NCI-H1105 treated with DMSO at 0.1 percent for 48 hours (cell line): ENCODE measurements at regions not wholly inside any gene's neighbourhood (a gene's known extent, or its start where the extent isn't known, plus 50 kb on each side); places are given as distances from the start of the nearest gene placed in this dataset.
"Not testable (repeated sequence)": the region's sequence is repeated elsewhere in the genome, so short reads cannot be mapped to it uniquely, and the experiment has no call there.

Experiments used
- DNase-seq: peaks from one replicate; lab custom pipeline; 2025; lab: John Stamatoyannopoulos, UW

- no peak for DNase-seq
Observed at GRCh38 chr3:150129166-150129565, 158.5 kb upstream of the PFN2 start.

DNA sequence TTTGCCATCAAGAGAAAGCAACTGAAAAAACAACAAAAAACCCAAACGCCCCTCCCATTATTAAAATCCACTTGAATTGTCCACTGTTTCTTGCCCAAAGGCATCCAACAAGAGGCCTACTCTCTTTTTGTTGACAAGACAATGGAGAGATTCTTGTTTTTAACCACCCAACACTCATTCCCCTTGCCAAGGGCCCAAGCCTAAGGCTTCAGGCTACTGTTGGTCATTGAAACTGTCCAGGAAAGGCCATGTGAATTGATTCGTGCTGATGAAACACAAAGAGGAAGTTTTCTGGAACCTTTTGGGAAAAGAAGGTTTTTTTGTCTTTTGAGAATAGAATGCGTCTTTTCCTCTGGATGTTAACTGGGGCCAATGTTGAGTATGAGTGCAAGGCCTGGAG is 157.4 kb upstream of the PFN2 start:
- DNase-seq, result no peak

GRCh38 chr3:150127011-150127490 is 156.4 kb upstream of the PFN2 start:
- no peak for DNase-seq

DNA sequence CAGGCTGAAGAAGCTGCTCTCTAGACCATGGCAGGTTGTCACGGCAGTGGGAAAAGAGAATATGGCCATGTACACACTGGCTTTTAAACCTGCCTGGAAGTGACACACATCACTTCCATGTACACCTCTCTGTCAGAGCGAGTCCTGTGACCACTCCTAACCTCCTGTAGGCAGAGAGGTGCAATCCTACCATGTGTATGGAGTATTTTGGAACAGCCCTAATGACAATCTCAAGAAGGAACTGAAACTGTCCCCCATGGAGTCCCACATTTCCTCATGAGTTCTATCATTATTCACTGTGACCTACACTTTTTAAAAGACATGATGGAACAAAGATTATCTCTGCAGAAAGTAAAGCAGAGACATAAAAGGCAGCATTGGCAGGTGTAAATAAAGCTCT is 153.4 kb upstream of the PFN2 start:
- no peak for DNase-seq

- DNase-seq, result not testable (repeated sequence)
Observed at GRCh38 chr3:150123249-150123648, 152.6 kb upstream of the PFN2 start.

DNA sequence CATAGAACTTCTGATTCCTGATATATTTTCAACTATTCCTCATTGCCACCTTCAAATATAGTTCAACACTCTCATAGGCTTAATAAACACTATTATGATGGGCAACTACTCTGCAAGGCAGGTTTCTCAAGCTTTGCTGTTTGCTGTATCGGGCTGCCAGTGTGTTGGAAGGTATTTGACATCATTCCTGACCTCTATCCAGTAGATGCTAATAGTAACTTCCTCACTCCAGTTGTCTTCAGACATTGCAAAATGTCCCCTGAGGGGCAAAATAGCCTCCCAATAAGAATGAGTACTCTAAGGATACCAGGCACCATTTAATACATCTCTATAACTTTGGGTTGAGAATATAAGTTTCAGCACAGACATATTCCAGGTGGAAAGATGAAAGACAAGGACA is 147.5 kb upstream of the PFN2 start:
- DNase-seq, result no peak

- DNase-seq, result no peak
Observed at GRCh38 chr3:150117076-150117475, 146.4 kb upstream of the PFN2 start.

DNA sequence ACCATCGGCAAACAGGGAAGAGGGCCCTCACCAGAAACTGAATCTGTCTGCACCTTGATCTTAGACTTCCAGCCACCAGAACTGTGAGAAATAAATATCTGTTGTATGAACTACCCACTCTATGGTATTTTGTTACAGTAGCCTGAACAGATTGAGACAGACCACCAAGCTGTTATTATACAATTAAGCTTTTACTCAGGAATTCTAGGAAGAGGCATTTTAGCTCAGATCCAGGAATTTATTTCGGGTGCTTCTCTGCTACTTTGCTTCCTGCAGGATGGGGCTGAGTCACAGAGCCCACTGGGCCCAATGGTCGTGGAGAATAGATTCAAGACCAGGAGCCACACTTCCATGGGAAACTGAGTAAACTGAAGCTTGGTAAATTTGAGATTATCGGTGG is 145.5 kb upstream of the PFN2 start:
- DNase-seq, result no peak

DNA sequence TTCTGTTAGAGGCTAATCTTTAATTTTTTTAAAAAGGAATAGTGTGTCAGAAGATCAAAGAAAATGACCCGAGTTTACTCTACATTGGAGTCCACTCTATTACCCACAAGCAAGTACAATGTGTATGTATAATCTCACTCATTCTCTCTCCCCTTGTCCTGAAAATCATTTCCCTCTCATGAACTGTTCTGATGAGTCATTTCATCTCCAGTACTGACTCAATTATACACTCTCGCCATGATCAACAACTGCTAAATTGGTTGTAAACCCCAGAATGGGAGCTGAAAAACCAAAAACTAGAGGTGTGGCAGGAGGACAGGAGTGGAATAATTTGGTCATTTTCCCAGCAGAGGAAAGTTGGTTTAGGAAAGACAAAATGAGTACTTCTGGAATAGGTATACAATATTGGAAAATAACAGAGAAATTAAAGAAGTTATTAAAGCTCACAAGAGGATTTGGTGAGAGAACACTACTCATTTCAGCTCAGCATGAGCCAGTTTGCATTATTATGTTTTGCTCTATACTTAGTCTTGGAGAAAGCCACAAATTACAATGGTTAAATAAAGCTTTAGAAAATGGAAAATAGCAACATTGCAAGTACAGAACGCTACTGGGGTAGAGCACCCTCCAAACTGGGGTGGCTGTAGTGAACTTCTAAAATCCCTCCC is 144.3 kb upstream of the PFN2 start:
- no peak for DNase-seq

DNA sequence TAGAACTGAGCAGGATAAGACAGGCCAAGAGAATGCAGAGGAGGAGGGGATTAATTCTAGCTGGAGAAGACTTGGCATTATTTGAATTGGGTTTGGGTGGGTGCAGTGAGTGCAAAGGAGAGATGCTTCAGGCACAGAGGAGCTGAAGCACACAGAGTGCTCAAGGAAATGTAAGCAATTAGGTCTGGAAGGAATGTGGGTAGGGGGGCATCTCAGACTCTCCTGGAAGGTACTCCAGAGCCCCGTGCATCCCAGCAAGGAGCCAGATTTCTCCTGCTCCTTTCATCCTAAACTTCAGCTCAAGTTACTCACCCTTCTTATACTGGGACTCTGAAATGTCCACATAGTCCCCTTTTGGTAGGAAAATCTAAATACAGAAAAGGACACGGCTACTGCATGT is 143.6 kb upstream of the PFN2 start:
- no peak for DNase-seq

DNA sequence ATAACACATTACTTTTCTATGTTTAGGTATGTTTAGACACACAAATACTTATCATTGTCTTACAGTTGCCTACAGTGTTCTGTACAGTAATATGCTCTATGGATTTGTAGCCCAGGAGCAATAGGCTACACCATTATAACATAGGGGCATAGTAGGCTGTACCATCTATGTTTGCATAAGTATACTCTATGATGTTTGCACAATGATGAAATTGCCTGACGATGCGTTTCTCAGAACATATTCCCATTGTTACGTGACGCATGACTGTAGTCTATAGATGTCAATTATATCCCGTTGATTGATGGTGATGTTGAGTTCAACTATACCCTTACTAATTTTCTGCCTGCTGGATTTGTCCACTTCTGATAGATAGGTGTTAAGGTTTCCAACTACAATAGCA is 139.4 kb upstream of the PFN2 start:
- DNase-seq, result peak; percentile 10

GRCh38 chr3:150107429-150108175 is 136.9 kb upstream of the PFN2 start:
- no peak for DNase-seq

GRCh38 chr3:150106740-150107428 is 136.2 kb upstream of the PFN2 start:
- no peak for DNase-seq

- DNase-seq, result no peak
Observed at GRCh38 chr3:150105886-150106612, 135.4 kb upstream of the PFN2 start.

DNA sequence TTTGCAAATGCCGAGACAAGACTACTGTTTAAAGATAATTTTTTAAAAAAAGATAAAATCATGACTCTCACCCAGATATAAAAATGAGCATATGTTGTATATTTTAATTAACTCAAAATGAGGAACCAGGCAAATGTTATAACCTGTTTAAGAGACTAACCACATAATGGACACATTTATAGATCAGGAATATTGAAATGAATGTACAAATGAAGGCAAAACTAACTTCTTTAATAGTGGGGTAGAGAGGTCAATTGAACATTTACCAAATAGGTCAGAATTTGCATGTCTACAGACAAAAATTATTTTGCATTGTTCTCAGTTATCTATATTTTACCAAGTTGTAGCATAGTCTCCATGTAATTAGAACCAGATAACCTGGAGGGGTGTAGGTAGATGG is 134.3 kb upstream of the PFN2 start:
- no peak for DNase-seq

- no peak for DNase-seq
Observed at GRCh38 chr3:150104564-150104963, 133.9 kb upstream of the PFN2 start.

DNA sequence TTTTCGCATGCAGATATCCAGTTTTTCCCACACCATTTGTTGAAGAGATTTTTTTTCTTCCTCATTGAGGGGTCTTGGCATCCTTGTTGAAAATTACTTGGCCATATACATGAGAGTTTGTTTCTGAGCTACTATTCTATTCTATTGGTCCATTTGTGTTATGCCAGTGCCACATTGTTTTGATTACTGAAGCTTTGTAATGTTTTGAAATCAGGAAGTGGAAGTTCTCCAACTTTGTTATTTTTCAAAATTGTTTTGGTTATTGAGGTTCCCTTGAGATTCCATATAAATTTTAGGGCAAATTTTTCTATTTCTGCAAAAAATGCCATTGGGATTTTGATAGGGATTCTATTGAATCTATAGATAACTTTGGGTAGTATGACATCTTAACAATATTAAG is 130.3 kb upstream of the PFN2 start:
- no peak for DNase-seq

DNA sequence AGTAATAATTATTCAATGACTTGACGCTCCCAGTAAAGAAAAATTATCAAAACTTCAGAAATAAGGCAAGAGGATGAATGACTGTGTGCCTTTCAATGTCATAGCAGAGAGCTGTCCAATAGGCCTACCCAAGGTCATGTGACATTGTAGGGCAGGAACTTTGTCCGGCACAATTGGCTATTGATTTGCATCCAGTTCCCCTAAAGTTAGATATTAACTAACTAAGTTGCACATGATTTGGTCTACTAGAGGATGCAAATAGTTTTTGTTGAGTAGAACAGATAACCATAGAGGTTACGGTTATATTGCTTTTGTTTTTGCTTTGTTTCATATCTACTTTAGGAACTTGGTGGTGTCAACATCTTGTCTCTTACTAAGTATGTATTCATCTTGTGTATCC is 127.9 kb upstream of the PFN2 start:
- DNase-seq, result no peak

DNA sequence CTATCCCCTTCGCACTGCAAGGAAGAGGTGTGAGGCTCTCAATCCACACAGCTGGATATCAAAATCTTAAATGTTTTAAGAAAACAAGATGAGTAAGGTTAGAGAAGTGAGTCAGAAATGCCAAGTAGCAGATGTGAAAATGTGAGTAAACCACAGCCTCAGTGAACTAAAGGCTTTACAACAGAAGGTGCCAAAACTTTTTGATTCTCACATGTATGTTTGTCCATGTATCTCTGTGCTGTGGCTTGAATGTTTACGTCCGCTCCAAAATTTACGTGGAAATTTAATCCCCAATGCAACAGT is 126.8 kb upstream of the PFN2 start:
- DNase-seq, result no peak

GRCh38 chr3:150096700-150097587 is 126.2 kb upstream of the PFN2 start:
- no peak for DNase-seq

DNA sequence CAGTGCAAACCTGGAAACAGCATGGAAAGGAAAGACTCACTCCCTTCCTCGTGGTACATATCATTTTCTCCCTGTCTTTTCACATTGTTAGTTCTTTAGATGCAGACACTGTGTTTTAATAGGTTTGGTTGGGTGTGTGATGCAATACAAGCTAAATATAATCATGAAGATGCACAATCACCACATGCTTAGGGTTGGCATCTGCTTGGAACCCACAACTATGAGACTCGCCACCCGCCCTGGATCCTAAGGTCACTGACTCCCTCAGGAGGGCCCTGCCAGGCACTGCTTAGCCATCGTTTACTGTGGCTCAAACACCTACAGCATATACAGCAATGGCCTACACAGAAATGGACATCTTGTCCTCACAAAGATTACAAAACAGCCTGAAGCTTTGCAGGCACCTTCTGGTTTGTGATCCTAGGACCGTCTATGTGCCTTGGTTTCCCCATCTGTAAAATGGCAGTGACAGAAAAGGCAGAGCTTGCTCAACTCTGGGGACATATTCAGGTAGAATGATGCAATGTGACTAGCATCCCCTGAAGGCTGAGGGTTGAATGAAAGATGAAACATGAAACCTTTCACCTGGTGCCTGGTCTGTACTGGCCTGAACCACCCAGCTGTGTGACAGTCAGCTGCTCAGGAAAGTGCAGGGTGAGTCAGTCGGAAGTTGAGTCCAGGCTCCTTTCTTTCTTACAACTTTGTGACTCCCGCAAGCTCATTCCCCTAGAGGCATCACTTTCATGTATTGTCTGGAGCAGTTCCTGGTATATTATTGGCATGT is 123.6 kb upstream of the PFN2 start:
- peak; percentile 51 for DNase-seq
